ENCODE measurements at regions not wholly inside any gene's neighbourhood (a gene's known extent, or its start where the extent isn't known, plus 50 kb on each side); places are given as distances from the start of the nearest gene placed in this dataset.
A peak's percentile ranks its signal among the peaks of the same experiment; 100 is the strongest.

GRCh38 chr4:32909736-32910135 lies 2189.6 kb downstream of the PCDH7 start:
- no peak overlapping the region for H3K4me2 ChIP-seq (ENCODE audit: insufficient read depth in 1 of 2, low read depth in 2 of 2, low read length in 2 of 2)
- TF ChIP-seq, protein P1, sequence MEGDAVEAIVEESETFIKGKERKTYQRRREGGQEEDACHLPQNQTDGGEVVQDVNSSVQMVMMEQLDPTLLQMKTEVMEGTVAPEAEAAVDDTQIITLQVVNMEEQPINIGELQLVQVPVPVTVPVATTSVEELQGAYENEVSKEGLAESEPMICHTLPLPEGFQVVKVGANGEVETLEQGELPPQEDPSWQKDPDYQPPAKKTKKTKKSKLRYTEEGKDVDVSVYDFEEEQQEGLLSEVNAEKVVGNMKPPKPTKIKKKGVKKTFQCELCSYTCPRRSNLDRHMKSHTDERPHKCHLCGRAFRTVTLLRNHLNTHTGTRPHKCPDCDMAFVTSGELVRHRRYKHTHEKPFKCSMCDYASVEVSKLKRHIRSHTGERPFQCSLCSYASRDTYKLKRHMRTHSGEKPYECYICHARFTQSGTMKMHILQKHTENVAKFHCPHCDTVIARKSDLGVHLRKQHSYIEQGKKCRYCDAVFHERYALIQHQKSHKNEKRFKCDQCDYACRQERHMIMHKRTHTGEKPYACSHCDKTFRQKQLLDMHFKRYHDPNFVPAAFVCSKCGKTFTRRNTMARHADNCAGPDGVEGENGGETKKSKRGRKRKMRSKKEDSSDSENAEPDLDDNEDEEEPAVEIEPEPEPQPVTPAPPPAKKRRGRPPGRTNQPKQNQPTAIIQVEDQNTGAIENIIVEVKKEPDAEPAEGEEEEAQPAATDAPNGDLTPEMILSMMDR (IDR thresholded peaks at IDR 0.05; ENCODE audit: control extremely low read depth in 1 of 3, insufficient read depth in 1 of 3, low read depth in 1 of 3, low read length in 3 of 3) = peak; percentile 25 to 57 (median 53); a peak in 3 of 4 replicates
- TF ChIP-seq CHD1 (IDR thresholded peaks at IDR 0.05; ENCODE audit: low read depth, low read length) (no peak), RAD21 (IDR thresholded peaks at IDR 0.05 in 1 of 2, conservative IDR thresholded peaks at IDR 0.05 in 1 of 2; ENCODE audit: low read depth in 2 of 2, low read length in 2 of 2) (peak; percentile 55 to 57)
- no peaks in the 10 kb centered on the region for H3K27me3 ChIP-seq (replicated peaks in 1 of 4; ENCODE audit: control insufficient read depth in 3 of 4, extremely low read depth in 1 of 4, insufficient read depth in 3 of 4, low read length in 3 of 4)
- H2BK12ac ChIP-seq (ENCODE audit: low read depth, low read length) = no peak overlapping the region
- H3K79me2 ChIP-seq (ENCODE audit: control insufficient read depth in 1 of 2, insufficient read depth in 2 of 2, low read length in 2 of 2) = no peaks in the 10 kb centered on the region
- H2AK5ac ChIP-seq (ENCODE audit: low read depth, low read length) = no peak overlapping the region
- H3K9me3 ChIP-seq (ENCODE audit: insufficient read depth in 2 of 2, low read depth in 1 of 2, low read length in 1 of 2) = peaks cover 3 to 4% of the 10 kb centered on the region in 2 experiments; a peak in 3 of 4 replicates
- no peak overlapping the region for H3K14ac ChIP-seq (ENCODE audit: insufficient read length)
- H4K8ac ChIP-seq (ENCODE audit: extremely low read depth, insufficient read depth, low read length) = no peak overlapping the region
- H4K5ac ChIP-seq (ENCODE audit: insufficient read length, low read depth, low read length) = no peak overlapping the region
- ChIA-PET CTCF (ENCODE audit: partially characterized antibody) (interaction anchor here (0.5 to 1.1 kb wide), 4 partner anchors 20 to 368 kb away, joined by 3 to 6 read pairs (median 4); no protein-coding TSS in a partner anchor), POLR2A (ENCODE audit: partially characterized antibody) (no interaction called here)
- H2BK15ac ChIP-seq (ENCODE audit: low read length) = no peak overlapping the region
- DNase-seq (ENCODE audit: low read depth in 1 of 2, low spot score in 2 of 2) (no peak), FAIRE-seq (no peak)
- no peak overlapping the region for H3K23ac ChIP-seq (ENCODE audit: insufficient read length)
- H3K9ac ChIP-seq (replicated peaks in 1 of 4; ENCODE audit: extremely low read depth in 1 of 4, low read depth in 3 of 4, low read length in 3 of 4) = no peak overlapping the region
- H2BK120ac ChIP-seq (replicated peaks; ENCODE audit: low read depth, low read length) = no peak overlapping the region
- H3K18ac ChIP-seq (ENCODE audit: extremely low read depth, low read length) = no peak overlapping the region
- H3K4ac ChIP-seq (replicated peaks; ENCODE audit: insufficient read length, low read depth, low read length) = no peak overlapping the region
- no peak overlapping the region for H3K27ac ChIP-seq (ENCODE audit: low read depth, low read length)
- H3K4me1 ChIP-seq (replicated peaks in 1 of 4; ENCODE audit: control insufficient read depth in 3 of 4, insufficient read depth in 4 of 4, low read length in 3 of 4) = no peaks in the 10 kb centered on the region
- H4K20me1 ChIP-seq (replicated peaks in 1 of 2; ENCODE audit: control insufficient read depth in 1 of 2, insufficient read depth in 2 of 2, low read length in 2 of 2) = no peaks in the 10 kb centered on the region
- no peaks in the 10 kb centered on the region for H3K36me3 ChIP-seq (ENCODE audit: control insufficient read depth in 2 of 4, insufficient read depth in 4 of 4, low read length in 3 of 4)
- H2BK20ac ChIP-seq (ENCODE audit: low read length) = no peak overlapping the region
- no peak overlapping the region for H2AFZ ChIP-seq (ENCODE audit: low read length)
- H4K91ac ChIP-seq (replicated peaks; ENCODE audit: insufficient read length, low read length) = no peak overlapping the region
- no peak overlapping the region for H3K56ac ChIP-seq (replicated peaks; ENCODE audit: insufficient read length, low read depth, low read length)
- H2BK5ac ChIP-seq (ENCODE audit: low read depth, low read length) = no peak overlapping the region
- no peak overlapping the region for H3K4me3 ChIP-seq (ENCODE audit: extremely low read depth in 1 of 4, insufficient read depth in 2 of 4, low read depth in 3 of 4, low read length in 4 of 4)
- WGBS, 2 experiments (ENCODE audit: extremely low coverage in 1 of 2, insufficient coverage in 1 of 2, insufficient read length in 1 of 2, insufficient replicate concordance in 2 of 2, low coverage in 1 of 2, low lambda C conversion rate in 2 of 2, missing lambda C conversion rate in 1 of 2) = 94% methylated on average over 2 of the region's 2 CpGs; no CpG with 5 or more reads in 1 of the 2 experiments
- H3K23me2 ChIP-seq (ENCODE audit: low read depth, low read length) = no peaks in the 10 kb centered on the region
- no peaks in the 10 kb centered on the region for H3K79me1 ChIP-seq (ENCODE audit: low read depth, low read length)
